Panc1 (cell line): ENCODE measurements at regions not wholly inside any gene's neighbourhood (a gene's known extent, or its start where the extent isn't known, plus 50 kb on each side); places are given as distances from the start of the nearest gene placed in this dataset.

ENCODE experiments used
- ATAC-seq: fragments of 200-7000 bp; cut with Tn5 transposase; 2 replicates; pipeline ENCODE4 v1.9.1; 2020; ENCODE audit warnings: mild to moderate bottlenecking, moderate library complexity
- BruUV-seq: library from RNA; stranded (reverse); fragments of 400-500 nt; replicated peaks from 2 replicates; lab custom pipeline; 2021; lab: Mats Ljungman, UMichigan
- CTCF ChIA-PET: fragments of 300-600 bp; sonication (Branson Sonifier 250); formaldehyde crosslinking; loops from one replicate; lab custom pipeline; 2022; ENCODE audit warnings: antibody characterized with exemption; lab: Charles Lee
- POLR2A ChIA-PET: fragments of 300-600 bp; sonication (Branson Sonifier 250); formaldehyde crosslinking; loops from one replicate; lab custom pipeline; 2022; ENCODE audit warnings: antibody characterized with exemption; lab: Charles Lee
- DNase-seq: peaks from one replicate; pipeline ENCODE4 v3.0.0-alpha.2; 2010; ENCODE audit warnings: low read depth, low spot score
- H3K27ac ChIP-seq: 2 replicates; pipeline ENCODE4 v1.5.1; 2011; ENCODE audit warnings: mild to moderate bottlenecking, low read length, inconsistent platforms
- H3K27me3 ChIP-seq: fragments of 200-500 bp; sonication (Bioruptor generic); 2 replicates; pipeline ENCODE4 v1.6.0; 2014; ENCODE audit warnings: low read length, inconsistent platforms; ENCODE audit not compliant: control insufficient read depth, insufficient read depth
- H3K36me3 ChIP-seq: fragments of 200-500 bp; sonication (Bioruptor generic); 2 replicates; pipeline ENCODE4 v1.5.1; 2014; ENCODE audit warnings: inconsistent platforms, mild to moderate bottlenecking, low read length, moderate library complexity; ENCODE audit not compliant: control insufficient read depth, insufficient read depth
- H3K4me1 ChIP-seq: 2 replicates; pipeline ENCODE4 v1.5.1; 2011; ENCODE audit warnings: inconsistent platforms, mild to moderate bottlenecking, low read length, moderate library complexity; ENCODE audit not compliant: control insufficient read depth, insufficient read depth
- H3K4me3 ChIP-seq, 2 experiments: 2 replicates each; pipeline ENCODE4 v1.5.1; 2011 to 2012; ENCODE audit warnings: low read depth in 2 of 2, low read length in 2 of 2, mild to moderate bottlenecking in 2 of 2, inconsistent platforms in 1 of 2, moderate library complexity in 1 of 2
- H3K9me3 ChIP-seq: fragments of 200-500 bp; sonication (Bioruptor generic); 2 replicates; pipeline ENCODE4 v1.5.1; 2014; ENCODE audit warnings: low read depth, mild to moderate bottlenecking, inconsistent platforms, low read length, moderate library complexity; ENCODE audit not compliant: control insufficient read depth, insufficient read depth
- CTCF ChIP-seq: fragments of 450-650 bp; IDR thresholded peaks from 2 replicates; pipeline ENCODE4 v1.5.1; 2017; ENCODE audit warnings: mild to moderate bottlenecking
- POLR2AphosphoS5 ChIP-seq: IDR thresholded peaks from 2 replicates; pipeline ENCODE4 v1.6.1; 2012; ENCODE audit warnings: mild to moderate bottlenecking, low read depth, low read length, moderate library complexity
- REST ChIP-seq, 2 experiments: IDR thresholded peaks; 2 replicates each; pipeline ENCODE4 v1.6.1; 2011 to 2012; ENCODE audit warnings: low read depth in 2 of 2, control low read depth in 1 of 2, low read length in 1 of 2, mild to moderate bottlenecking in 1 of 2, moderate library complexity in 1 of 2; ENCODE audit not compliant: insufficient read depth in 1 of 2
- SIN3A ChIP-seq: IDR thresholded peaks from 2 replicates; pipeline ENCODE4 v1.6.1; 2012; ENCODE audit warnings: low read depth, mild to moderate bottlenecking, low read length, moderate library complexity, borderline replicate concordance; ENCODE audit not compliant: insufficient read depth
- TCF7L2 ChIP-seq: IDR thresholded peaks from 2 replicates; pipeline ENCODE4 v1.6.1; 2011; ENCODE audit warnings: mild to moderate bottlenecking, low read depth, low read length, inconsistent platforms
- in situ Hi-C: cut with HindIII; loops from 2 replicates; pipeline ENCODE4 v1.10.0; 2016; ENCODE audit warnings: low sequenced_read_pairs, low pct_unique_long_range_greater_than_20kb
- intact Hi-C: fragments of 100-400 bp; cut with micrococcal nuclease; formaldehyde crosslinking; loops from one replicate; pipeline ENCODE4 v1.10.0; 2022; ENCODE audit not compliant: unreplicated experiment

- intact Hi-C loops (no loop called here), in situ Hi-C loops (no loop called here)
- TF ChIP-seq REST (IDR thresholded peaks at IDR 0.05; ENCODE audit: insufficient read depth in 1 of 2, low read depth in 2 of 2, low read length in 1 of 2) (no peak), SIN3A (no peak), POLR2AphosphoS5 (no peak), CTCF (no peak), TCF7L2 (no peak)
- no peaks in the 10 kb centered on the region for H3K4me1 ChIP-seq
- ATAC-seq, result no peak
- no peak overlapping the region for H3K4me3 ChIP-seq
- H3K9me3 ChIP-seq, result no peaks in the 10 kb centered on the region
- no peaks in the 10 kb centered on the region for H3K36me3 ChIP-seq
- POLR2A ChIA-PET, result no interaction called here
- no TSS peak for BruUV-seq
- no peaks in the 10 kb centered on the region for H3K27me3 ChIP-seq
- CTCF ChIA-PET, result no interaction called here
- no peak for DNase-seq
- H3K27ac ChIP-seq, result no peak overlapping the region
Observed at GRCh38 chr9:107064378-107064777, 201.4 kb downstream of the ZNF462 start.

GRCh38 chr9:107065549-107065948 lies 202.6 kb downstream of the ZNF462 start:
- TF ChIP-seq POLR2AphosphoS5 (no peak), REST (IDR thresholded peaks at IDR 0.05; ENCODE audit: insufficient read depth in 1 of 2, low read depth in 2 of 2, low read length in 1 of 2) (no peak), CTCF (no peak), TCF7L2 (no peak), SIN3A (no peak)
- ChIA-PET CTCF (no interaction called here), POLR2A (no interaction called here)
- Histone ChIP-seq H3K27me3 (no peaks in the 10 kb centered on the region), H3K4me1 (no peaks in the 10 kb centered on the region), H3K27ac (no peak overlapping the region), H3K4me3 (no peak overlapping the region), H3K9me3 (no peaks in the 10 kb centered on the region), H3K36me3 (no peaks in the 10 kb centered on the region)
- DNase-seq, result no peak
- in situ Hi-C loops, result no loop called here
- intact Hi-C loops, result no loop called here
- ATAC-seq, result no peak
- BruUV-seq, result no TSS peak
